Mucosa of descending colon (tissue), 3 donors: ENCODE measurements at regions not wholly inside any gene's neighbourhood (a gene's known extent, or its start where the extent isn't known, plus 50 kb on each side); places are given as distances from the start of the nearest gene placed in this dataset.

Experiments used
- ATAC-seq: fragments of 200-7000 bp; cut with Tn5 transposase; one replicate; pipeline ENCODE4 v1.9.1; 2020; ENCODE audit warnings: mild to moderate bottlenecking, moderate library complexity
- DNase-seq, 3 donors: peaks; one replicate each; pipeline ENCODE4 v3.0.0-alpha.2; 2020
- H3K36me3 ChIP-seq: fragments of 200-600 bp; one replicate; pipeline ENCODE4 v1.8.0; 2021; ENCODE audit warnings: low read depth, mild to moderate bottlenecking
- H3K4me1 ChIP-seq: fragments of 200-600 bp; one replicate; pipeline ENCODE4 v1.8.0; 2021; ENCODE audit warnings: low read depth, mild to moderate bottlenecking
- H3K4me3 ChIP-seq: fragments of 200-600 bp; one replicate; pipeline ENCODE4 v1.8.0; 2021; ENCODE audit warnings: mild to moderate bottlenecking
- H3K9me3 ChIP-seq: fragments of 200-600 bp; one replicate; pipeline ENCODE4 v1.8.0; 2021; ENCODE audit warnings: mild to moderate bottlenecking
- intact Hi-C, 2 donors: fragments of 100-400 bp; cut with DNase I in 1 of 2; cut with micrococcal nuclease in 1 of 2; formaldehyde crosslinking; loops; one replicate each; pipeline versions ENCODE4 v1.11.0 to v1.11.1; 2022; cut with DNase I, micrococcal nuclease
- TF ChIP-seq, protein P1 (sequence below): fragments of 200-600 bp; IDR thresholded peaks from one replicate; pipeline ENCODE4 v1.8.0; 2022; ENCODE audit warnings: antibody characterized with exemption, mild to moderate bottlenecking
- donor health status: DM: no; HTN: no; CAD: no; lungs with moderate emphysema.
- donor health status: DM: no; HTN: no; CAD: no.
- donor health status: DM: no; HTN: yes; CAD: no.

- Histone ChIP-seq H3K9me3 (no peaks in the 10 kb centered on the region), H3K36me3 (no peaks in the 10 kb centered on the region), H3K4me3 (no peak overlapping the region), H3K4me1 (no peaks in the 10 kb centered on the region)
- TF ChIP-seq, protein P1, sequence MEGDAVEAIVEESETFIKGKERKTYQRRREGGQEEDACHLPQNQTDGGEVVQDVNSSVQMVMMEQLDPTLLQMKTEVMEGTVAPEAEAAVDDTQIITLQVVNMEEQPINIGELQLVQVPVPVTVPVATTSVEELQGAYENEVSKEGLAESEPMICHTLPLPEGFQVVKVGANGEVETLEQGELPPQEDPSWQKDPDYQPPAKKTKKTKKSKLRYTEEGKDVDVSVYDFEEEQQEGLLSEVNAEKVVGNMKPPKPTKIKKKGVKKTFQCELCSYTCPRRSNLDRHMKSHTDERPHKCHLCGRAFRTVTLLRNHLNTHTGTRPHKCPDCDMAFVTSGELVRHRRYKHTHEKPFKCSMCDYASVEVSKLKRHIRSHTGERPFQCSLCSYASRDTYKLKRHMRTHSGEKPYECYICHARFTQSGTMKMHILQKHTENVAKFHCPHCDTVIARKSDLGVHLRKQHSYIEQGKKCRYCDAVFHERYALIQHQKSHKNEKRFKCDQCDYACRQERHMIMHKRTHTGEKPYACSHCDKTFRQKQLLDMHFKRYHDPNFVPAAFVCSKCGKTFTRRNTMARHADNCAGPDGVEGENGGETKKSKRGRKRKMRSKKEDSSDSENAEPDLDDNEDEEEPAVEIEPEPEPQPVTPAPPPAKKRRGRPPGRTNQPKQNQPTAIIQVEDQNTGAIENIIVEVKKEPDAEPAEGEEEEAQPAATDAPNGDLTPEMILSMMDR = no peak
- intact Hi-C loops = no loop called here
- no peak for DNase-seq
- ATAC-seq = no peak
Observed at GRCh38 chr13:67506407-67506806, 276.3 kb upstream of the PCDH9 start.

DNA sequence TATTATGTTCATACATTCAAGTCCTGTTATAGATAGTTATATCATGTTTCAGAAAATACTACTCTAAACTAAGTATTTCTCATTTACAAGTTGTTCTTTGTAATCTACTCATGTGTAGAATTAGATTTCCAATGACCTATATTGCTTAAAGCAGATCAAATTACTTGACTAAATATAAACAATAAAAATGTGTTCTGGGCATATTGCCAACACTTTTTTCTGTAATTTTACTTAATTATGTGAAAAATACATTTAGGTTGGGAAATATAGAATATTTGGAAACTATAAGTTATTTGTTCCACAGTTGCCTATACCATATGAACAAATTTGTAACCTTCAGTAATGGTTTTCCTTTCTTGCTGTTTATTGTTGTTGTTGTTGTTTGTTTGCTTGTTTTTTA, 275.2 kb upstream of the PCDH9 start:
- no peak for DNase-seq
- intact Hi-C loops = no loop called here
- Histone ChIP-seq H3K4me1 (no peaks in the 10 kb centered on the region), H3K36me3 (no peaks in the 10 kb centered on the region), H3K4me3 (no peak overlapping the region), H3K9me3 (no peaks in the 10 kb centered on the region)
- ATAC-seq = no peak
- TF ChIP-seq, protein P1 = no peak

DNA sequence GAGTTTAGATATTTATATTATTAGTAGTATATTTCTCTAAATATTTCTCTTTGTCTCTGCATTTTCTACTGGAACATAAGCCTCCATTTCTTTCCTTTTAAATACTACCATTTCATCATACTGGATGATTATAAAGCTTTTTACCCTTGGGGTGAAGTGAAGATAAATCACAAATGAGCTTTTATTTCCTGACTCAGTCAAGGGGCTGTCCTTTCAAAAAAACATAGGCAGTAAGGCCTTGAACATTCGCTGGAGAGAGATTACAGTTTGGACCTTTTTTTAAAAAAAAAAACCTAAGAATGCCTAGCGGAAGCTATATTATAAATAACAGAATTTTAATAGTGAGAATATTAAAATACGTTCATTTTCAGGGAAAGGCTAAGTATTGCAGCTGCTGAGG, 268.8 kb upstream of the PCDH9 start:
- no peak for DNase-seq
- TF ChIP-seq, protein P1 = no peak
- Histone ChIP-seq H3K4me3 (no peak overlapping the region), H3K36me3 (no peaks in the 10 kb centered on the region), H3K4me1 (no peaks in the 10 kb centered on the region), H3K9me3 (peaks cover 2% of the 10 kb centered on the region)
- intact Hi-C loops = no loop called here
- no peak for ATAC-seq

DNA sequence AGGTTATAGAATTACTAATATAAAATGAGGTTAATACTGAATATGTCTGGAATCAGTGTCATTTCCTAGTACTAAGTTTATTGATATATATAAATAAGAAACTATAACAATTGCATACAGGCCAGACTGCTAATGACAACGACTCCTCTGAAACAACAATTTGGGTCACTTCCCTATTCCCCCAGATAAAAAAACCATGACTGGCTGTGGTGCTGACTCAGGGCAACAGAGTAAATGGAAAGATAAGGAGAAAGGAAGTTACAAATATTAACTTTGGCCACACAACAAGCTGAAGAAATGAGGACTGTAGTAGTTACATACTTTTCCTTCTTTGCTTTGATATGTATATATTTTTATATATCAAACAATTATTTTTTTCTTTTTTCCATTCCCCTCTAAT, 263.7 kb upstream of the PCDH9 start:
- DNase-seq (no peak), ATAC-seq (no peak)
- Histone ChIP-seq H3K9me3 (peaks cover 2% of the 10 kb centered on the region), H3K36me3 (no peaks in the 10 kb centered on the region), H3K4me3 (no peak overlapping the region), H3K4me1 (no peaks in the 10 kb centered on the region)
- TF ChIP-seq, protein P1 = no peak
- intact Hi-C loops = no loop called here

DNA sequence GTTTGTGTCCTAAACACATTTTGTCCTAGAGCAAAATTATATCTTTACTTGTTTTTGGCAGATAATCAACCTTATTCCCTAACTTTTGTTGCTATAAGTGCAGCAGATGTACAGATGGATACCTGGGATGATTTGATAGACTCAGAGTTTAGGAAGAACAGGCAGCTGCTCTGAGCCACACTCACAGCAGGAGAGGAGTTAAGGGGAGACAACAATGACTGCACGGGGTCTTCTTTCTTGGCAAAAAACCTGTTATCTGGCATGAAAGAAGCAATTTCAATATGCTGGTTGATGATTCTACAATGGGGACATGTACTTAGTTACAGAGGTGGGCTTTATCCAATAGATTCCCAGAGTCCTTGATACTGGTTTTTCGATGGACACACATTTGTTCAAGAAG, 258.9 kb upstream of the PCDH9 start:
- Histone ChIP-seq H3K4me3 (no peak overlapping the region), H3K4me1 (no peaks in the 10 kb centered on the region), H3K9me3 (no peaks in the 10 kb centered on the region), H3K36me3 (no peaks in the 10 kb centered on the region)
- TF ChIP-seq, protein P1 = no peak
- no peak for ATAC-seq
- no peak for DNase-seq
- intact Hi-C loops = no loop called here

DNA sequence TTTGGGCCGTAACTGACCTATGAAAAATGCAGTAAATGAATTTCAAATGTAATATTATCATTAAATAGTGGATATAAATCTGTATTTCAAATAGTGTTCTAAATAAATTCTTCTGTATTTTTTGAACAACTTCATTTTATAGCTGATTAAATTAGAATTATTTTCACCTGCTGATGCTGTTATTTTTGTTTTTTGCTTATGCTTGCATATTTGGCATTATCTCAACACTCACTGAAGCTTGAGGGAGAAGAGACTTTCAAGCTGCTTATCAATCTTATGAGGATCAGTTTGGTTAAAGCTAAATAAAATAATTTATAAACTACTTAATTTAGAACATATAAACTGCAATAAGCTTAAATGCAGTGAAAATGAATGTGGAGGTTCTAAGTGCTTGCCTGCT, 251.3 kb upstream of the PCDH9 start:
- H3K4me1 ChIP-seq = no peaks in the 10 kb centered on the region
- intact Hi-C loops = no loop called here
- no peaks in the 10 kb centered on the region for H3K9me3 ChIP-seq
- H3K4me3 ChIP-seq = no peak overlapping the region
- DNase-seq (no peak), ATAC-seq (no peak)
- H3K36me3 ChIP-seq = no peaks in the 10 kb centered on the region
- TF ChIP-seq, protein P1 = no peak
